Right lobe of liver (tissue), 4 donors: ENCODE measurements at regions not wholly inside any gene's neighbourhood (a gene's known extent, or its start where the extent isn't known, plus 50 kb on each side); places are given as distances from the start of the nearest gene placed in this dataset.

Experiments
- CTCF ChIP-seq, 4 donors: fragments of 200-600 bp in 3 of 4; fragments of 450-650 bp in 1 of 4; IDR thresholded peaks; one replicate each; pipeline versions ENCODE4 v1.5.1 to v1.8.0; 2016 to 2022; ENCODE audit warnings: antibody characterized with exemption in 4 of 4, mild to moderate bottlenecking in 2 of 4
- POLR2A ChIP-seq: fragments of 450-650 bp; IDR thresholded peaks from one replicate; pipeline ENCODE4 v1.6.1; 2017; ENCODE audit warnings: antibody characterized with exemption, mild to moderate bottlenecking
- donor health status: DM: no; HTN: no; CAD: no.
- donor health status: DM: no; HTN: no; CAD: no.
- donor health status: DM: no; HTN: yes; CAD: no.

GRCh38 chr1:185449378-185450059, 132.5 kb upstream of the IVNS1ABP start:
- TF ChIP-seq CTCF (IDR thresholded peaks at IDR 0.05) = no peak
- no peak for TF ChIP-seq POLR2A
